ENCODE measurements at regions not wholly inside any gene's neighbourhood (a gene's known extent, or its start where the extent isn't known, plus 50 kb on each side); places are given as distances from the start of the nearest gene placed in this dataset.

DNA sequence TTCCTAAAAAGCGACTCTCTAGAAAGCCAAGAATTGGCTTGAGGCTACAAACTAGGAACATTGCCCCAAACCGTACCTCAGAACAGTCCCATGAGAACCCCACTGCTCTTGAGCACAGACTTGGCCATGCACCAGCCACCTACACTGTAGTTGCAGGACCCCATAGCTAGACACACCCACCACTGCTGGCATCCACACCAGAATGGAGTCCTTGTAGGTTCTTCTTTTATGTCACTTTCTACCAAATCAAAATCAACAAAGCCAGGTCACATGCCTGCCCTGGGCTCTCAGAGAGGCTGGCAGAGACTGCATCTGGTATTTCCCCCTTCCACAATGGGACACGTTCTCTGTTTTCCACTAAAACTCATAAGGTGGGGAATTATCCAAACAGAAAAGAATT is 290.5 kb downstream of the SHOX2 start:
- Histone ChIP-seq H3K9me3 (ENCODE audit: control insufficient read depth, insufficient read depth, low read length) (no peaks in the 10 kb centered on the region), H3F3A (ENCODE audit: control insufficient read depth, insufficient read depth) (no peaks in the 10 kb centered on the region), H3K4me3 (ENCODE audit: low read length) (no peak overlapping the region), H3K27ac (ENCODE audit: low read depth, low read length) (no peak overlapping the region), H4K20me1 (ENCODE audit: control insufficient read depth, insufficient read depth, low read depth, low read length) (no peaks in the 10 kb centered on the region), H3K79me2 (ENCODE audit: control insufficient read depth, low read length) (no peaks in the 10 kb centered on the region), H3K4me1 (ENCODE audit: control insufficient read depth, low read length) (no peaks in the 10 kb centered on the region), H3K27me3 (ENCODE audit: control insufficient read depth, low read length) (no peaks in the 10 kb centered on the region), H3K4me2 (ENCODE audit: low read length) (no peak overlapping the region), H3K9me2 (replicated peaks; ENCODE audit: control insufficient read depth, low read length) (no peaks in the 10 kb centered on the region), H3K36me3 (ENCODE audit: control insufficient read depth, low read length) (no peaks in the 10 kb centered on the region)
- no peak for TF ChIP-seq CTCF (IDR thresholded peaks at IDR 0.05; ENCODE audit: low read depth, low read length, poor library complexity, severe bottlenecking)
- TF ChIP-seq EZH2phosphoT487 (IDR thresholded peaks at IDR 0.05; ENCODE audit: borderline replicate concordance, low read length) = no peak

DNA sequence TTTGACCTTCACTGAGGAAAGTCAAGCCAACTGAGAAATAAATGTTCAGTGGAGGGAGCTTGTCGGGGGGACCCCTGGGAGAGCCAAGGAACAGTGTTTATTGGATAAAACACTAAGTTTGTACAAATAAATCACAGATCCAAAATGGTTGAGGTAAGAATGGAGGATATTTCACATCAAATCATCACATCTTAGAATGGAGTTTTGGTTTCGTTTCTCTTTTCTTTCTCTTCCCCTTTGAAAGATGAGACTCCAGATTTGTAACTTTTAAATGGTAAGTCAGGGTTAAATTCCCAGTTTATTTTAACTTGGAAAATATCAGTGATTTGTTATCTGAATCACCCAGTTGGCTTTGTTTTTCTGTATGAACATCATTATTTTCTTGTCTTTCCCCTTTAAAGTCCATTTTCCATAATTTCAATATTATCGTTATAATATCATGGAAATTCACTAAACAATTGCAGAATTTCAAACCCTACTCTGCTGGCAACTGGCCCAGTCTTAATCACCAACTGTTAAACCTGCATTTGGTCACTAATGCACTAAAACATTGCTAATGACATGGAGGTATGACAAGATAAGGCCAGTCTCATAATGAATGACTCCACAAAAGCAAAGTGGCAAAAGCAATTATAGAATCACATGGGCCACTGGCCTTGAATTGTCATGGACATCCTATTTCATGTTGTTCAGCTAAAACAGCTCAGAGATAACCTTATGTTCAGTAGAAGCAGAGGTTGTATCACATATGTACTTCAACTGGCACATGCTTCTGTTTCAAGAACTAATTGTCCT is 295.1 kb downstream of the SHOX2 start:
- Histone ChIP-seq H3K4me3 (ENCODE audit: low read length) (no peak overlapping the region), H3F3A (ENCODE audit: control insufficient read depth, insufficient read depth) (no peaks in the 10 kb centered on the region), H3K9me3 (ENCODE audit: control insufficient read depth, insufficient read depth, low read length) (no peaks in the 10 kb centered on the region), H3K4me2 (ENCODE audit: low read length) (no peak overlapping the region), H3K79me2 (ENCODE audit: control insufficient read depth, low read length) (no peaks in the 10 kb centered on the region), H3K27ac (ENCODE audit: low read depth, low read length) (no peak overlapping the region), H3K27me3 (ENCODE audit: control insufficient read depth, low read length) (no peaks in the 10 kb centered on the region), H3K4me1 (ENCODE audit: control insufficient read depth, low read length) (no peaks in the 10 kb centered on the region), H3K9me2 (replicated peaks; ENCODE audit: control insufficient read depth, low read length) (no peaks in the 10 kb centered on the region), H4K20me1 (ENCODE audit: control insufficient read depth, insufficient read depth, low read depth, low read length) (no peaks in the 10 kb centered on the region), H3K36me3 (ENCODE audit: control insufficient read depth, low read length) (no peaks in the 10 kb centered on the region)
- TF ChIP-seq CTCF (IDR thresholded peaks at IDR 0.05; ENCODE audit: low read depth, low read length, poor library complexity, severe bottlenecking) = no peak
- no peak for TF ChIP-seq EZH2phosphoT487 (IDR thresholded peaks at IDR 0.05; ENCODE audit: borderline replicate concordance, low read length)

GRCh38 chr3:157807280-157807679 is 298.9 kb downstream of the SHOX2 start:
- no peaks in the 10 kb centered on the region for H3K36me3 ChIP-seq (ENCODE audit: control insufficient read depth, low read length)
- no peaks in the 10 kb centered on the region for H3K9me2 ChIP-seq (replicated peaks; ENCODE audit: control insufficient read depth, low read length)
- H3K4me3 ChIP-seq (ENCODE audit: low read length) = no peak overlapping the region
- H3K4me2 ChIP-seq (ENCODE audit: low read length) = no peak overlapping the region
- no peaks in the 10 kb centered on the region for H4K20me1 ChIP-seq (ENCODE audit: control insufficient read depth, insufficient read depth, low read depth, low read length)
- no peaks in the 10 kb centered on the region for H3K79me2 ChIP-seq (ENCODE audit: control insufficient read depth, low read length)
- no peaks in the 10 kb centered on the region for H3K4me1 ChIP-seq (ENCODE audit: control insufficient read depth, low read length)
- H3K9me3 ChIP-seq (ENCODE audit: control insufficient read depth, insufficient read depth, low read length) = no peaks in the 10 kb centered on the region
- TF ChIP-seq EZH2phosphoT487 (IDR thresholded peaks at IDR 0.05; ENCODE audit: borderline replicate concordance, low read length) = no peak
- TF ChIP-seq CTCF (IDR thresholded peaks at IDR 0.05; ENCODE audit: low read depth, low read length, poor library complexity, severe bottlenecking) = no peak
- H3K27me3 ChIP-seq (ENCODE audit: control insufficient read depth, low read length) = no peaks in the 10 kb centered on the region
- no peaks in the 10 kb centered on the region for H3F3A ChIP-seq (ENCODE audit: control insufficient read depth, insufficient read depth)
- H3K27ac ChIP-seq (ENCODE audit: low read depth, low read length) = no peak overlapping the region
